ENCODE measurements at regions not wholly inside any gene's neighbourhood (a gene's known extent, or its start where the extent isn't known, plus 50 kb on each side); places are given as distances from the start of the nearest gene placed in this dataset.

DNA sequence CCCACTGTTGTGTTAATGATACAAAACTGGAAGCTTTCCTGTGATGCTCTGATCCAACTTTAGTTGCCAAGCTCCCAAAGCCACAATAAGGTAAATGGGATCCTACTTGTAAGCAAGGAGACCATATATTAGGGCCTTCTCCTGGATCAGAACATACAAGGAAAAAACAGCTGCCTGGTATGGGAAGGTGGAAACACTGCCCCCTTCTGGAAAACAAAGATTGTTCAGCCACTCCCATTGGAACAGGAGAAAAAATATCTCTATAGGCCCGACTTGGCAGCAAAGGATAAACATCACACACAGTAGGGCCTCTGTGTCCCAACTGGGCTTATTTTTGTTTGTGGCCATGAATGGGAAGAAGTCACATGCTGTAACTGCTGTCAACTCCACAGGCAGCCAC lies 166.5 kb downstream of the TBX22 start:
- Histone ChIP-seq H3K27me3 (ENCODE audit: insufficient read depth, insufficient read length) (no peaks in the 10 kb centered on the region), H3K36me3 (ENCODE audit: insufficient read depth, insufficient read length, low read length) (no peaks in the 10 kb centered on the region), H3K4me3 (ENCODE audit: insufficient read length, low read depth) (no peak overlapping the region), H3K4me1 (ENCODE audit: insufficient read depth, insufficient read length) (no peaks in the 10 kb centered on the region), H3K9me3 (ENCODE audit: insufficient read depth, low read length) (no peaks in the 10 kb centered on the region), H3K9ac (ENCODE audit: insufficient read length, low read depth) (no peak overlapping the region)
- no peak for TF ChIP-seq SUZ12 (IDR thresholded peaks at IDR 0.05; ENCODE audit: extremely low read depth, insufficient read depth, insufficient read length)
- no peak for TF ChIP-seq YY1 (IDR thresholded peaks at IDR 0.05; ENCODE audit: insufficient read depth, insufficient read length)
- TF ChIP-seq ZNF274 (IDR thresholded peaks at IDR 0.05; ENCODE audit: low read depth, low read length), result no peak
- DNase-seq (ENCODE audit: low read depth, low spot score), result peak; percentile 28

GRCh38 chrX:80184854-80185253 lies 170.3 kb downstream of the TBX22 start:
- DNase-seq (ENCODE audit: low read depth, low spot score), result no peak

DNA sequence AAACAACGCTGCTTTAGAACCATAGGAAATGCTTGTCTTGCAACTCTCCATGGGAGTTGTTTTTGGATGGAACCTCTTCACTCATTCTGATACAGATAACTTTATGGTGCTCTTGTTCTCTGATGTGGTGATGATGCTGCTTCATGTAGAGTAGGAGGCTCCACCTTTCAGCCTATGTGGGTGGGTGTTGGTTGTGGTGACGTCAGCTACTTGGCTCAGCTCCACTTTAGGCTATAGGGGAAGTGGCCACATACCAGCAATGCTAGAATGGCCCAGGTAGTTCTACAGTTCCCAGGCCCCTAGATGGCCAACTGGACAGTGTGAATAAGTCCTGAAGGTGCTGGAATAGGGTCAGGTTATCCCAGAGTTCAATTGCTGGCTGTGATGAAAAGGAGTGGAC lies 192.1 kb downstream of the TBX22 start:
- no peaks in the 10 kb centered on the region for H3K9me3 ChIP-seq (ENCODE audit: insufficient read depth, low read length)
- TF ChIP-seq ZNF274 (IDR thresholded peaks at IDR 0.05; ENCODE audit: low read depth, low read length) (no peak), SUZ12 (IDR thresholded peaks at IDR 0.05; ENCODE audit: extremely low read depth, insufficient read depth, insufficient read length) (no peak), YY1 (IDR thresholded peaks at IDR 0.05; ENCODE audit: insufficient read depth, insufficient read length) (no peak)
- H3K4me1 ChIP-seq (ENCODE audit: insufficient read depth, insufficient read length), result no peaks in the 10 kb centered on the region
- no peaks in the 10 kb centered on the region for H3K36me3 ChIP-seq (ENCODE audit: insufficient read depth, insufficient read length, low read length)
- H3K27me3 ChIP-seq (ENCODE audit: insufficient read depth, insufficient read length), result no peaks in the 10 kb centered on the region
- no peak overlapping the region for H3K9ac ChIP-seq (ENCODE audit: insufficient read length, low read depth)
- no peak overlapping the region for H3K4me3 ChIP-seq (ENCODE audit: insufficient read length, low read depth)
- no peak for DNase-seq (ENCODE audit: low read depth, low spot score)

More at GRCh38 chrX:80184854-80185253, 170.3 kb downstream of the TBX22 start:
- TF ChIP-seq ZNF274 (IDR thresholded peaks at IDR 0.05; ENCODE audit: low read depth, low read length), result no peak
- TF ChIP-seq YY1 (IDR thresholded peaks at IDR 0.05; ENCODE audit: insufficient read depth, insufficient read length), result no peak
- TF ChIP-seq SUZ12 (IDR thresholded peaks at IDR 0.05; ENCODE audit: extremely low read depth, insufficient read depth, insufficient read length), result no peak
- H3K36me3 ChIP-seq (ENCODE audit: insufficient read depth, insufficient read length, low read length), result no peaks in the 10 kb centered on the region
- no peaks in the 10 kb centered on the region for H3K4me1 ChIP-seq (ENCODE audit: insufficient read depth, insufficient read length)
- H3K27me3 ChIP-seq (ENCODE audit: insufficient read depth, insufficient read length), result no peaks in the 10 kb centered on the region
- no peak overlapping the region for H3K4me3 ChIP-seq (ENCODE audit: insufficient read length, low read depth)
- no peak overlapping the region for H3K9ac ChIP-seq (ENCODE audit: insufficient read length, low read depth)
- H3K9me3 ChIP-seq (ENCODE audit: insufficient read depth, low read length), result no peaks in the 10 kb centered on the region

GRCh38 chrX:80207327-80207726 lies 192.8 kb downstream of the TBX22 start:
- TF ChIP-seq YY1 (IDR thresholded peaks at IDR 0.05; ENCODE audit: insufficient read depth, insufficient read length) (no peak), SUZ12 (IDR thresholded peaks at IDR 0.05; ENCODE audit: extremely low read depth, insufficient read depth, insufficient read length) (no peak), ZNF274 (IDR thresholded peaks at IDR 0.05; ENCODE audit: low read depth, low read length) (no peak)
- Histone ChIP-seq H3K4me3 (ENCODE audit: insufficient read length, low read depth) (no peak overlapping the region), H3K36me3 (ENCODE audit: insufficient read depth, insufficient read length, low read length) (no peaks in the 10 kb centered on the region), H3K4me1 (ENCODE audit: insufficient read depth, insufficient read length) (no peaks in the 10 kb centered on the region), H3K9me3 (ENCODE audit: insufficient read depth, low read length) (no peaks in the 10 kb centered on the region), H3K27me3 (ENCODE audit: insufficient read depth, insufficient read length) (no peaks in the 10 kb centered on the region), H3K9ac (ENCODE audit: insufficient read length, low read depth) (no peak overlapping the region)
- DNase-seq (ENCODE audit: low read depth, low spot score), result no peak

DNA sequence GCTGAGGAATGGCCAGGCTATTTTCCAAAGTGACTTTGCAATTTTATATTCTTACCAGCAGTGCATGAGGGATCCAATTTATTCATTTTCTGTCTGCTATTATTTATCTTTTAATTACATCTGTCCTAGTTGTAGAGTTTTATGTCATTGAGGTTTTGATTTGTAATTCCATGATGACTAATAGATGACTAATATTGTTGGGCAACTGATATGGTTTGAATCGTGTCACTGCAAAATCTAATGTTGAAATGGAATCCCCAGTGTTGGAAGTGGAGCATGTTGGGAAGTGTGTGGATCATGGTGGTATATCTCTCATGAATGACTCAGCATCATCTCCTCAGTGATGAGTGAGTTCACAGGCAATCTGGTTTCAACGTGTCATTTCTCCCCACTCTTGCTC lies 201.5 kb downstream of the TBX22 start:
- no peak overlapping the region for H3K4me3 ChIP-seq (ENCODE audit: insufficient read length, low read depth)
- no peaks in the 10 kb centered on the region for H3K36me3 ChIP-seq (ENCODE audit: insufficient read depth, insufficient read length, low read length)
- no peak overlapping the region for H3K9ac ChIP-seq (ENCODE audit: insufficient read length, low read depth)
- no peak for DNase-seq (ENCODE audit: low read depth, low spot score)
- no peaks in the 10 kb centered on the region for H3K4me1 ChIP-seq (ENCODE audit: insufficient read depth, insufficient read length)
- H3K9me3 ChIP-seq (ENCODE audit: insufficient read depth, low read length), result peaks cover 19% of the 10 kb centered on the region; the same call in 1 of the 2 replicates
- TF ChIP-seq SUZ12 (IDR thresholded peaks at IDR 0.05; ENCODE audit: extremely low read depth, insufficient read depth, insufficient read length), result no peak
- no peak for TF ChIP-seq ZNF274 (IDR thresholded peaks at IDR 0.05; ENCODE audit: low read depth, low read length)
- TF ChIP-seq YY1 (IDR thresholded peaks at IDR 0.05; ENCODE audit: insufficient read depth, insufficient read length), result no peak
- H3K27me3 ChIP-seq (ENCODE audit: insufficient read depth, insufficient read length), result no peaks in the 10 kb centered on the region

DNA sequence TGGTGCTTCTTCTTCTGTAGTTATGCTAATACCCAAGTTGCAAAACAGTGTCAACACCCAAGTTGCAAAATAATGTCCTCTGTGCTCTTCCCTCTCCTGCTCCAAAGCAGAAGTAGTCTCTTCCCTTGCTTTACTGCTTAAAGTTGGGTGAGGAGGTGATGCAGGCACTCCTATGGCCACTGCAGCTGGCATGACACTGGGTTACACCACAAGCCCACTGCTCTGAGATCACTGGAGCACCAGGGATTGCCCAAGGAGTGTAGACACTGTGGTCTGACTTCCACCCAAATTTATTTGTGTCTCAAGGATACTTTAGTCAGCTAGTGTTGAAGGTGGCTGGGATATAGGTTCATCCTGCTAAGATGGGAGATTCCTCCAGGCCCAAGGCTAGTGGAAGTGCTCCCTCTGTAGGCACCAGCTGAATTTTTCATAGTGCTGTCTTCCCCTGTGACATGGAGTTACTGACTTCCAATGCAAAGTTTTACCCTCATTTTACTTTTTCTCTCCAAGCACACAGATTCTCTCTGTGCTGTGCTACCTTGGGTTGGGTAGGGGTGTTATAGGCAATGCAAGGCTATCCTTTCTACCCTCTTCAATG lies 196.2 kb upstream of the TENT5D start:
- no peak overlapping the region for H3K4me3 ChIP-seq (ENCODE audit: insufficient read length, low read depth)

DNA sequence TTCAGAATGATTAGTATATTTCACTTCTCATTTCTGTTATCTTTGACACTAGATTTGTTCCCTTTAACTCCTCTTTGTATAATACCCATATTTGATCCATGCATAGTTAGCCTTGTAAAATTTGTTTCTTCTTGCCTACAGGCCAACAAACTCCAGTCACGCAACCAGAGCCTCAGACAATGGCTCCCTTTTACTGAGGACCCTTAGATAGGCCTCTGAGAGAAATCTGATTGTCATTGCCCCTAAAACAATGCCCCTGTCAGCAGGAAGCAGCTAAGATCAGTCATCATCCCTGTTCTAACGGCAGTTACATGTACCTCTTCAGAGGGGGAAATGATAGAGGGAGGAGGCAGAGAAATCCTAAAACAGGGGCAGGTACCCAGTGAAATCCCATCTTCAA lies 190.6 kb upstream of the TENT5D start:
- H3K36me3 ChIP-seq (ENCODE audit: insufficient read depth, insufficient read length, low read length), result no peaks in the 10 kb centered on the region
- no peak overlapping the region for H3K4me3 ChIP-seq (ENCODE audit: insufficient read length, low read depth)
- H3K27me3 ChIP-seq (ENCODE audit: insufficient read depth, insufficient read length), result no peaks in the 10 kb centered on the region
- TF ChIP-seq YY1 (IDR thresholded peaks at IDR 0.05; ENCODE audit: insufficient read depth, insufficient read length) (no peak), SUZ12 (IDR thresholded peaks at IDR 0.05; ENCODE audit: extremely low read depth, insufficient read depth, insufficient read length) (no peak), ZNF274 (IDR thresholded peaks at IDR 0.05; ENCODE audit: low read depth, low read length) (no peak)
- H3K4me1 ChIP-seq (ENCODE audit: insufficient read depth, insufficient read length), result no peaks in the 10 kb centered on the region
- H3K9me3 ChIP-seq (ENCODE audit: insufficient read depth, low read length), result no peaks in the 10 kb centered on the region; the same call in 1 of the 2 replicates
- DNase-seq (ENCODE audit: low read depth, low spot score), result no peak
- no peak overlapping the region for H3K9ac ChIP-seq (ENCODE audit: insufficient read length, low read depth)

More for the DNA sequence above, 196.2 kb upstream of the TENT5D start:
- H3K36me3 ChIP-seq (ENCODE audit: insufficient read depth, insufficient read length, low read length), result no peaks in the 10 kb centered on the region
- H3K9ac ChIP-seq (ENCODE audit: insufficient read length, low read depth), result no peak overlapping the region
- no peaks in the 10 kb centered on the region for H3K4me1 ChIP-seq (ENCODE audit: insufficient read depth, insufficient read length)
- H3K27me3 ChIP-seq (ENCODE audit: insufficient read depth, insufficient read length), result no peaks in the 10 kb centered on the region
- no peak for DNase-seq (ENCODE audit: low read depth, low spot score)
- TF ChIP-seq ZNF274 (IDR thresholded peaks at IDR 0.05; ENCODE audit: low read depth, low read length), result no peak
- no peak for TF ChIP-seq SUZ12 (IDR thresholded peaks at IDR 0.05; ENCODE audit: extremely low read depth, insufficient read depth, insufficient read length)
- no peak for TF ChIP-seq YY1 (IDR thresholded peaks at IDR 0.05; ENCODE audit: insufficient read depth, insufficient read length)
- H3K9me3 ChIP-seq (ENCODE audit: insufficient read depth, low read length), result no peaks in the 10 kb centered on the region
